ENCODE measurements at regions not wholly inside any gene's neighbourhood (a gene's known extent, or its start where the extent isn't known, plus 50 kb on each side); places are given as distances from the start of the nearest gene placed in this dataset.

- TF ChIP-seq, protein P1, sequence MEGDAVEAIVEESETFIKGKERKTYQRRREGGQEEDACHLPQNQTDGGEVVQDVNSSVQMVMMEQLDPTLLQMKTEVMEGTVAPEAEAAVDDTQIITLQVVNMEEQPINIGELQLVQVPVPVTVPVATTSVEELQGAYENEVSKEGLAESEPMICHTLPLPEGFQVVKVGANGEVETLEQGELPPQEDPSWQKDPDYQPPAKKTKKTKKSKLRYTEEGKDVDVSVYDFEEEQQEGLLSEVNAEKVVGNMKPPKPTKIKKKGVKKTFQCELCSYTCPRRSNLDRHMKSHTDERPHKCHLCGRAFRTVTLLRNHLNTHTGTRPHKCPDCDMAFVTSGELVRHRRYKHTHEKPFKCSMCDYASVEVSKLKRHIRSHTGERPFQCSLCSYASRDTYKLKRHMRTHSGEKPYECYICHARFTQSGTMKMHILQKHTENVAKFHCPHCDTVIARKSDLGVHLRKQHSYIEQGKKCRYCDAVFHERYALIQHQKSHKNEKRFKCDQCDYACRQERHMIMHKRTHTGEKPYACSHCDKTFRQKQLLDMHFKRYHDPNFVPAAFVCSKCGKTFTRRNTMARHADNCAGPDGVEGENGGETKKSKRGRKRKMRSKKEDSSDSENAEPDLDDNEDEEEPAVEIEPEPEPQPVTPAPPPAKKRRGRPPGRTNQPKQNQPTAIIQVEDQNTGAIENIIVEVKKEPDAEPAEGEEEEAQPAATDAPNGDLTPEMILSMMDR (IDR thresholded peaks at IDR 0.05; ENCODE audit: control extremely low read depth in 1 of 3, insufficient read depth in 1 of 3, low read depth in 1 of 3, low read length in 3 of 3), result no peak
- TF ChIP-seq CHD2 (IDR thresholded peaks at IDR 0.05; ENCODE audit: low read length) (no peak), POLR2A (IDR thresholded peaks at IDR 0.05; ENCODE audit: control extremely low read depth in 1 of 2, low read depth in 2 of 2, low read length in 2 of 2) (no peak)
These were observed 54.1 kb upstream of the CTNND2 start for GRCh38 chr5:11958321-11958720.

All from H1 (cell line).